SK-N-SH treated with all-trans-retinoic acid at 6 μM for 48 hours (cell line): ENCODE measurements at regions not wholly inside any gene's neighbourhood (a gene's known extent, or its start where the extent isn't known, plus 50 kb on each side); places are given as distances from the start of the nearest gene placed in this dataset.

Source experiments
- ARNTL ChIP-seq: fragments of 450-650 bp; formaldehyde crosslinking; IDR thresholded peaks from 2 replicates; pipeline ENCODE4 v1.5.0; 2020; ENCODE audit warnings: low read depth, mild to moderate bottlenecking, moderate library complexity, borderline replicate concordance
- BACH2 ChIP-seq: fragments of 250-450 bp; sonication (Bioruptor Pico); IDR thresholded peaks from 2 replicates; pipeline ENCODE4 v1.9.0; 2021; ENCODE audit warnings: mild to moderate bottlenecking, borderline replicate concordance
- CSDC2 ChIP-seq: fragments of 250-450 bp; sonication (Bioruptor Pico); IDR thresholded peaks from 2 replicates; pipeline ENCODE4 v1.5.0; 2020; ENCODE audit warnings: mild to moderate bottlenecking, moderate library complexity
- GLIS3 ChIP-seq: fragments of 250-450 bp; sonication (Bioruptor Pico); IDR thresholded peaks from 2 replicates; pipeline ENCODE4 v1.5.0; 2020; ENCODE audit warnings: mild to moderate bottlenecking, moderate library complexity
- ISL1 ChIP-seq: fragments of 250-450 bp; sonication (Bioruptor Pico); IDR thresholded peaks from 2 replicates; pipeline ENCODE4 v2.1.2; 2022; ENCODE audit warnings: mild to moderate bottlenecking, moderate library complexity
- PPARA ChIP-seq: fragments of 250-450 bp; sonication (Bioruptor Pico); IDR thresholded peaks from 2 replicates; pipeline ENCODE4 v1.5.0; 2020; ENCODE audit warnings: mild to moderate bottlenecking, borderline replicate concordance
- RARB ChIP-seq: fragments of 250-450 bp; sonication (Bioruptor Pico); IDR thresholded peaks from 2 replicates; pipeline ENCODE4 v1.8.0; 2021; ENCODE audit warnings: mild to moderate bottlenecking, moderate library complexity
- ZFP3 ChIP-seq: fragments of 250-450 bp; sonication (Bioruptor Pico); IDR thresholded peaks from 2 replicates; pipeline ENCODE4 v1.5.0; 2020; ENCODE audit warnings: mild to moderate bottlenecking, moderate library complexity
- ZNF565 ChIP-seq: fragments of 450-650 bp; formaldehyde crosslinking; conservative IDR thresholded peaks from 2 replicates; pipeline ENCODE4 v1.5.0; 2020; ENCODE audit warnings: low read depth, mild to moderate bottlenecking, moderate library complexity
- ZNF8 ChIP-seq: fragments of 450-650 bp; formaldehyde crosslinking; IDR thresholded peaks from 2 replicates; pipeline ENCODE4 v1.5.0; 2020; ENCODE audit warnings: mild to moderate bottlenecking, moderate library complexity
- TF ChIP-seq, protein P1 (sequence below): fragments of 250-450 bp; sonication (Bioruptor Pico); IDR thresholded peaks from 2 replicates; pipeline ENCODE4 v1.5.1; 2020; ENCODE audit warnings: low read depth, mild to moderate bottlenecking, moderate library complexity
- TF ChIP-seq, protein P2 (sequence below): fragments of 250-450 bp; sonication (Bioruptor Pico); IDR thresholded peaks from 2 replicates; pipeline ENCODE4 v1.8.0; 2020; ENCODE audit warnings: mild to moderate bottlenecking, moderate library complexity, borderline replicate concordance
- TF ChIP-seq, protein P3 (sequence below): fragments of 250-450 bp; sonication (Bioruptor Pico); IDR thresholded peaks from 2 replicates; pipeline ENCODE4 v1.8.0; 2021; ENCODE audit warnings: low read depth, mild to moderate bottlenecking, moderate library complexity, borderline replicate concordance

DNA sequence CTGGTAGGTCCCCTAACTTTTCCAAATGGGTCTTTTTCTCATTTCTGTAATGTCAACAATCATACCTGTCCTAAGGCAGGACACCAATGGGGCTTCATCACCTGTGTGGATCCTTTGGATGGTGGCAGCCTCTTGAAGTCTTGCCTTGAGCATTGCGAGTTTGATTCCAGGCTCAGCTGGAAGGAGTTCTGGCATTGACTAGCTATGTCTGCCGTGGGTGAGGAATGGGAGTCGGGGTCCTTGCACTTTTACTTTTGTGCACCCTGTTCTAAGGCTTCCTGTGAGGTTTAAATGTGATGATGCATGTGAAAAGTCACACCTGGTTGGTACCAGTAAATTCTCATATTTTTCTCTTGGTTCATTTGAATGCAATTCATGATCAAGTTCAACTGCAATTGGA is 55.9 kb upstream of the CTBP2 start:
- TF ChIP-seq, protein P1, sequence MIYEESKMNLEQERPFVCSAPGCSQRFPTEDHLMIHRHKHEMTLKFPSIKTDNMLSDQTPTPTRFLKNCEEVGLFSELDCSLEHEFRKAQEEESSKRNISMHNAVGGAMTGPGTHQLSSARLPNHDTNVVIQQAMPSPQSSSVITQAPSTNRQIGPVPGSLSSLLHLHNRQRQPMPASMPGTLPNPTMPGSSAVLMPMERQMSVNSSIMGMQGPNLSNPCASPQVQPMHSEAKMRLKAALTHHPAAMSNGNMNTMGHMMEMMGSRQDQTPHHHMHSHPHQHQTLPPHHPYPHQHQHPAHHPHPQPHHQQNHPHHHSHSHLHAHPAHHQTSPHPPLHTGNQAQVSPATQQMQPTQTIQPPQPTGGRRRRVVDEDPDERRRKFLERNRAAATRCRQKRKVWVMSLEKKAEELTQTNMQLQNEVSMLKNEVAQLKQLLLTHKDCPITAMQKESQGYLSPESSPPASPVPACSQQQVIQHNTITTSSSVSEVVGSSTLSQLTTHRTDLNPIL (CRISPR knock-in tag): no peak
- TF ChIP-seq, protein P2, sequence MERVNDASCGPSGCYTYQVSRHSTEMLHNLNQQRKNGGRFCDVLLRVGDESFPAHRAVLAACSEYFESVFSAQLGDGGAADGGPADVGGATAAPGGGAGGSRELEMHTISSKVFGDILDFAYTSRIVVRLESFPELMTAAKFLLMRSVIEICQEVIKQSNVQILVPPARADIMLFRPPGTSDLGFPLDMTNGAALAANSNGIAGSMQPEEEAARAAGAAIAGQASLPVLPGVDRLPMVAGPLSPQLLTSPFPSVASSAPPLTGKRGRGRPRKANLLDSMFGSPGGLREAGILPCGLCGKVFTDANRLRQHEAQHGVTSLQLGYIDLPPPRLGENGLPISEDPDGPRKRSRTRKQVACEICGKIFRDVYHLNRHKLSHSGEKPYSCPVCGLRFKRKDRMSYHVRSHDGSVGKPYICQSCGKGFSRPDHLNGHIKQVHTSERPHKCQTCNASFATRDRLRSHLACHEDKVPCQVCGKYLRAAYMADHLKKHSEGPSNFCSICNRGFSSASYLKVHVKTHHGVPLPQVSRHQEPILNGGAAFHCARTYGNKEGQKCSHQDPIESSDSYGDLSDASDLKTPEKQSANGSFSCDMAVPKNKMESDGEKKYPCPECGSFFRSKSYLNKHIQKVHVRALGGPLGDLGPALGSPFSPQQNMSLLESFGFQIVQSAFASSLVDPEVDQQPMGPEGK: no peak
- TF ChIP-seq CSDC2 (CRISPR knock-in tag) (no peak), ZFP3 (CRISPR knock-in tag) (no peak), ZNF8 (CRISPR knock-in tag) (no peak), ZNF565 (CRISPR knock-in tag) (no peak), BACH2 (CRISPR knock-in tag) (no peak), ARNTL (no peak), PPARA (CRISPR knock-in tag) (no peak), GLIS3 (CRISPR knock-in tag) (no peak), ISL1 (CRISPR knock-in tag) (no peak), RARB (no peak)
- TF ChIP-seq, protein P3, sequence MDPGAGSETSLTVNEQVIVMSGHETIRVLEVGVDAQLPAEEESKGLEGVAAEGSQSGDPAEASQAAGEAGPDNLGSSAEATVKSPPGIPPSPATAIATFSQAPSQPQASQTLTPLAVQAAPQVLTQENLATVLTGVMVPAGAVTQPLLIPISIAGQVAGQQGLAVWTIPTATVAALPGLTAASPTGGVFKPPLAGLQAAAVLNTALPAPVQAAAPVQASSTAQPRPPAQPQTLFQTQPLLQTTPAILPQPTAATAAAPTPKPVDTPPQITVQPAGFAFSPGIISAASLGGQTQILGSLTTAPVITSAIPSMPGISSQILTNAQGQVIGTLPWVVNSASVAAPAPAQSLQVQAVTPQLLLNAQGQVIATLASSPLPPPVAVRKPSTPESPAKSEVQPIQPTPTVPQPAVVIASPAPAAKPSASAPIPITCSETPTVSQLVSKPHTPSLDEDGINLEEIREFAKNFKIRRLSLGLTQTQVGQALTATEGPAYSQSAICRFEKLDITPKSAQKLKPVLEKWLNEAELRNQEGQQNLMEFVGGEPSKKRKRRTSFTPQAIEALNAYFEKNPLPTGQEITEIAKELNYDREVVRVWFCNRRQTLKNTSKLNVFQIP: no peak
